RPMI7951 (cell line): ENCODE measurements at regions not wholly inside any gene's neighbourhood (a gene's known extent, or its start where the extent isn't known, plus 50 kb on each side); places are given as distances from the start of the nearest gene placed in this dataset.
A peak's percentile ranks its signal among the peaks of the same experiment; 100 is the strongest.

Source experiments
- DNase-seq: peaks from one replicate; pipeline ENCODE4 v3.0.0-alpha.2; 2012; ENCODE audit warnings: low read depth

- no peak for DNase-seq
These were observed 547.1 kb upstream of the ZEB2 start for GRCh38 chr2:145066856-145067548.

- peak; percentile 17 for DNase-seq
These were observed 546.3 kb upstream of the ZEB2 start for GRCh38 chr2:145066151-145066661.

GRCh38 chr2:145065342-145065741 is 545.4 kb upstream of the ZEB2 start:
- no peak for DNase-seq

- DNase-seq, result no peak
These were observed 544.6 kb upstream of the ZEB2 start for GRCh38 chr2:145064511-145064910.

- DNase-seq, result no peak
These were observed 541.0 kb upstream of the ZEB2 start for GRCh38 chr2:145060876-145061275.

GRCh38 chr2:145059914-145060313 is 540.0 kb upstream of the ZEB2 start:
- DNase-seq, result no peak

- no peak for DNase-seq
These were observed 539.4 kb upstream of the ZEB2 start for GRCh38 chr2:145059343-145059742.

GRCh38 chr2:145058457-145058856 is 538.5 kb upstream of the ZEB2 start:
- no peak for DNase-seq

- no peak for DNase-seq
These were observed 535.7 kb upstream of the ZEB2 start for GRCh38 chr2:145055651-145056050.

GRCh38 chr2:145050134-145050533 is 530.2 kb upstream of the ZEB2 start:
- DNase-seq, result no peak

- DNase-seq, result no peak
These were observed 529.6 kb upstream of the ZEB2 start for GRCh38 chr2:145049475-145049874.

GRCh38 chr2:145047554-145047953 is 527.6 kb upstream of the ZEB2 start:
- DNase-seq, result no peak

- no peak for DNase-seq
These were observed 524.6 kb upstream of the ZEB2 start for GRCh38 chr2:145044491-145044890.

- DNase-seq, result peak; percentile 97
These were observed 523.5 kb upstream of the ZEB2 start for GRCh38 chr2:145043399-145043834.

- no peak for DNase-seq
These were observed 521.8 kb upstream of the ZEB2 start for GRCh38 chr2:145041706-145042105.

- DNase-seq, result no peak
These were observed 520.5 kb upstream of the ZEB2 start for GRCh38 chr2:145040433-145040832.

GRCh38 chr2:145038041-145038525 is 518.2 kb upstream of the ZEB2 start:
- DNase-seq, result peak; percentile 80

GRCh38 chr2:145036421-145037011 is 516.6 kb upstream of the ZEB2 start:
- peak; percentile 93 for DNase-seq

- DNase-seq, result peak; percentile 48
These were observed 514.6 kb upstream of the ZEB2 start for GRCh38 chr2:145034511-145034910.

GRCh38 chr2:145033438-145033837 is 513.5 kb upstream of the ZEB2 start:
- no peak for DNase-seq

GRCh38 chr2:145032791-145033190 is 512.9 kb upstream of the ZEB2 start:
- DNase-seq, result no peak

- peak; percentile 62 for DNase-seq
These were observed 510.0 kb upstream of the ZEB2 start for GRCh38 chr2:145029873-145030272.

- no peak for DNase-seq
These were observed 509.2 kb upstream of the ZEB2 start for GRCh38 chr2:145029081-145029480.
